Colonic mucosa (tissue), 4 donors: ENCODE measurements at regions not wholly inside any gene's neighbourhood (a gene's known extent, or its start where the extent isn't known, plus 50 kb on each side); places are given as distances from the start of the nearest gene placed in this dataset.

Source experiments
- DNase-seq: peaks from one replicate; pipeline ENCODE4 v3.0.0-alpha.2; 2020
- H3K27ac ChIP-seq: fragments of 200-600 bp; one replicate; pipeline ENCODE4 v1.8.0; 2021
- H3K27me3 ChIP-seq: fragments of 200-600 bp; one replicate; pipeline ENCODE4 v1.8.0; 2021
- H3K36me3 ChIP-seq: fragments of 200-600 bp; one replicate; pipeline ENCODE4 v1.8.0; 2021
- H3K4me1 ChIP-seq: fragments of 200-600 bp; one replicate; pipeline ENCODE4 v1.8.0; 2021; ENCODE audit warnings: mild to moderate bottlenecking
- H3K4me3 ChIP-seq: fragments of 200-600 bp; one replicate; pipeline ENCODE4 v1.8.0; 2021
- H3K9ac ChIP-seq, 2 donors: one replicate each; pipeline ENCODE4 v1.7.0; 2013; ENCODE audit warnings: control low read depth in 2 of 2, low read depth in 2 of 2, low read length in 2 of 2
- H3K9me3 ChIP-seq: fragments of 200-600 bp; one replicate; pipeline ENCODE4 v1.8.0; 2021
- intact Hi-C: fragments of 100-400 bp; cut with DNase I; formaldehyde crosslinking; loops from one replicate; pipeline ENCODE4 v1.14.1; 2022
- TF ChIP-seq, protein P1 (sequence below): fragments of 200-600 bp; IDR thresholded peaks from one replicate; pipeline ENCODE4 v1.8.0; 2022; ENCODE audit warnings: antibody characterized with exemption, mild to moderate bottlenecking
- donor health status: healthy.
- donor health status: DM: no; HTN: no; CAD: no.
- donor health status: DM: no; HTN: no; CAD: no.

DNA sequence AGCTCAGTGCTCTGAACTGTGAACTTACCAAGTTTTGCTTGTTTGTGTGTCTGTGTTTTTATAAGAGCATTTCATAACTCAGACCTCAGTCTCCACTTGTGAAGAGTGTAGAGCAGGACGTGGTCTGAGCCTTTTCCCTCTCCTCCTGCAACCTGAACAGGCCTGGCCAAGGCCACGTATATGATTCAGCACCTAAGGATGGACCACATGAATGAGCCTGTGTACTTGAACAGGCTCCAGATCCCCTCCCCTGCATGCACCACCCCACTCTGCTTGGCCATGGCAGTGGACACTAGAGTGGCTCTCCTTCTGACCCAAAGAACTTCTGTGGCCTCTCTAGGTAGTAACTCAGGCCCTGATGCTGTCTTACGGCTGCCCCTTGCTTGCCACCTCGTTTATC, 125.9 kb upstream of the FSTL4 start:
- H3K27ac ChIP-seq: no peak overlapping the region
- TF ChIP-seq, protein P1, sequence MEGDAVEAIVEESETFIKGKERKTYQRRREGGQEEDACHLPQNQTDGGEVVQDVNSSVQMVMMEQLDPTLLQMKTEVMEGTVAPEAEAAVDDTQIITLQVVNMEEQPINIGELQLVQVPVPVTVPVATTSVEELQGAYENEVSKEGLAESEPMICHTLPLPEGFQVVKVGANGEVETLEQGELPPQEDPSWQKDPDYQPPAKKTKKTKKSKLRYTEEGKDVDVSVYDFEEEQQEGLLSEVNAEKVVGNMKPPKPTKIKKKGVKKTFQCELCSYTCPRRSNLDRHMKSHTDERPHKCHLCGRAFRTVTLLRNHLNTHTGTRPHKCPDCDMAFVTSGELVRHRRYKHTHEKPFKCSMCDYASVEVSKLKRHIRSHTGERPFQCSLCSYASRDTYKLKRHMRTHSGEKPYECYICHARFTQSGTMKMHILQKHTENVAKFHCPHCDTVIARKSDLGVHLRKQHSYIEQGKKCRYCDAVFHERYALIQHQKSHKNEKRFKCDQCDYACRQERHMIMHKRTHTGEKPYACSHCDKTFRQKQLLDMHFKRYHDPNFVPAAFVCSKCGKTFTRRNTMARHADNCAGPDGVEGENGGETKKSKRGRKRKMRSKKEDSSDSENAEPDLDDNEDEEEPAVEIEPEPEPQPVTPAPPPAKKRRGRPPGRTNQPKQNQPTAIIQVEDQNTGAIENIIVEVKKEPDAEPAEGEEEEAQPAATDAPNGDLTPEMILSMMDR: no peak
- H3K27me3 ChIP-seq: no peaks in the 10 kb centered on the region
- no peaks in the 10 kb centered on the region for H3K4me1 ChIP-seq
- no peaks in the 10 kb centered on the region for H3K9me3 ChIP-seq
- DNase-seq: no peak
- H3K4me3 ChIP-seq: no peak overlapping the region
- intact Hi-C loops: no loop called here
- H3K9ac ChIP-seq: no peak overlapping the region
- H3K36me3 ChIP-seq: no peaks in the 10 kb centered on the region

DNA sequence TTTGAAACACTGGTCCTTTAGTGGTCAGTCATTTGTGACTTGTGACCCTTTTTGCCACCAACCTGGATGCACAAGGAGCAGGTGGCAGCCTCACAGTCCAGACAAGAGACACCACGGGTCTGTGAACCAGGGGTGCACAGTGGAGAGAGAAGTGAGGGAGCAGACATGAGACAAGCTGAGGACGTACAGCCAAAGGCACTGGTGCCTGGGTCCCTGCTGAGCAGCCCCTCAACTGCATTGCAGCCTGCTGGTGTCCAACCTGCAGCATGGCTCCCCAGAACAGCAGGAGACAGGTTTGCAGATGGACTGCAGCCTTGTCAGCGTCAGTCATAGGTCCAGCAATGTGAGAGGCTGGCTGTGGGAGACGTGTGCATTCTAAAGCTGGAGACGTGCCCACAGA, 124.2 kb upstream of the FSTL4 start:
- Histone ChIP-seq H3K36me3 (no peaks in the 10 kb centered on the region), H3K4me3 (no peak overlapping the region), H3K9ac (no peak overlapping the region), H3K4me1 (no peaks in the 10 kb centered on the region), H3K27ac (no peak overlapping the region), H3K9me3 (no peaks in the 10 kb centered on the region), H3K27me3 (no peaks in the 10 kb centered on the region)
- TF ChIP-seq, protein P1: no peak
- intact Hi-C loops: no loop called here
- no peak for DNase-seq

DNA sequence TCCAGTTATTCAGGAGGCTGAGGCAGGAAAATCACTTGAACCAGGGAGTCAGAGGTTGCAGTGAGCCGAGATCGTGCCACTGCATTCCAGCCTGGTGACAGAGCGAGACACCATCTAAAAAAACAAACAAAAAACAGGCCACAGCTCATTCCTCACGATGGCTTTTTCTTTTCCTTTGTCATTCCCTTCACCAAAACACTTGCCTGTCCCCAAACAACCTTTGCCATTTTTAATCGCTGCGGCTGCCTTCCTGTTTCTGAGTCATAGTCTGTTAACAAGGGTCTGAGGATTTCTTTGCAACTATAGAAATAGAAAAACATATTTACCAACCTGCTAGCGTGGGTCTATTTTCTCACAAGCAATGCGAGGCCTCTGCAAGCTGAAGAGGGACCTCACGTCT, 123.0 kb upstream of the FSTL4 start:
- Histone ChIP-seq H3K9me3 (no peaks in the 10 kb centered on the region), H3K27ac (no peak overlapping the region), H3K4me1 (no peaks in the 10 kb centered on the region), H3K9ac (no peak overlapping the region), H3K27me3 (no peaks in the 10 kb centered on the region), H3K36me3 (no peaks in the 10 kb centered on the region), H3K4me3 (no peak overlapping the region)
- intact Hi-C loops: no loop called here
- DNase-seq: no peak
- TF ChIP-seq, protein P1: no peak

DNA sequence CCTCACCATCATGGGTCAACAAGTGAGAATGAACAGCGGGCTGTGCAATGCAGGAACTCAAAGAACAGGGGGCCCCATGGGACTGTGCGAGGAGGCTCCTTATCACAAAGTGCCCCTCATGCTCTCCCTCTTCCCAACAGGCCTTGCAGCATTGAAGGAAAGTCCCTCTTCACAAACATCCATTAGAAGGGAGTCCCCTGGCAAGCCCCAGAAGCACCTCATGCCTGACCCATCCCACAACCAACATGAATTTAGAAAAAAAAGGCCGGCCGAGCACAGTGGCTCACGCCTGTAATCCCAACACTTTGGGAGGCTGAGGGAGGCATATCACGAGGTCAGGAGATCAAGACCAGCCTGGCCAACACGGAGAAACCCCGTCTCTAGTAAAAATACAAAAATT, 122.6 kb upstream of the FSTL4 start:
- no peak for DNase-seq
- Histone ChIP-seq H3K4me1 (no peaks in the 10 kb centered on the region), H3K9ac (no peak overlapping the region), H3K27ac (no peak overlapping the region), H3K9me3 (no peaks in the 10 kb centered on the region), H3K4me3 (no peak overlapping the region), H3K36me3 (no peaks in the 10 kb centered on the region), H3K27me3 (no peaks in the 10 kb centered on the region)
- intact Hi-C loops: no loop called here
- TF ChIP-seq, protein P1: no peak

DNA sequence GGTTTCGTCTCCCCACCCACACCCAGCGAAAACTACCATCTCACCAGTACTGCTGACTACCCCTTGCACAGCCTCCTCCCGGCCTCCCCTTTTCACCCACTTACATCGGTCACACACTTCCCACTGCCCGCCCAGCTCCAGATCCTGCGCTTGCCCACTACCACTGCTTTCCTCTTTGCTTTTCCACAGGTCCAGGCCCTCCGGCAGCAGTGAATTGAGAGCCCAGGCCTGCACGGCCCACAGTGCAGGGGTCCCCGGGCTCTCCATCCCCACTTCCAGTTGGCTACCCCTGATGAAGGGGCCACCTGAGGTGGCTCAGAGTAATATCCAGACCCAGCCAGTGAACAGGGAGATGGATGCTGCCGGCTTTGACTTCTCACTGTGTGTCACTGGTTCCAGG, 120.2 kb upstream of the FSTL4 start:
- no peak overlapping the region for H3K9ac ChIP-seq
- H3K4me1 ChIP-seq: no peaks in the 10 kb centered on the region
- TF ChIP-seq, protein P1: no peak
- DNase-seq: no peak
- no peak overlapping the region for H3K27ac ChIP-seq
- intact Hi-C loops: no loop called here
- no peaks in the 10 kb centered on the region for H3K27me3 ChIP-seq
- no peak overlapping the region for H3K4me3 ChIP-seq
- H3K9me3 ChIP-seq: no peaks in the 10 kb centered on the region
- H3K36me3 ChIP-seq: no peaks in the 10 kb centered on the region

DNA sequence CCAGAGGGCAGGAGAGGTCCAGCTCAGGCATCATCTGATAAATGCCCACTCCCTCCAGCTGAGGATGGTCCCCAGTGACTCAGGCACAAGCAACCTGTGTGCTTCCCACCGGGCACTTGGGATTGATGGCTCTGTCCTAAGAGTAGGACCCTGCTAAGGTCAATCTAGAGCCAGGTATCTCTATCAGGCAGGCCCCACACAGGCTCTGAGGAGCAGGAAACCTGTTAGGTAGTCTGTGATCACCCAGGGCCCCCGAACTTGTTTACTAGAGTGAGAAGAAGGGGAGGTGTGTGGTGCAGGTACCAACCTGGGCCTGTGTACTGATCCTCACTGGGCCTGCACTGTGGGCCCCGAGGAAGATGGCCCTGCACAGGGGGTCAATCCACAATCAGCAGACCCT, 119.6 kb upstream of the FSTL4 start:
- no peaks in the 10 kb centered on the region for H3K36me3 ChIP-seq
- intact Hi-C loops: no loop called here
- H3K9ac ChIP-seq: no peak overlapping the region
- H3K4me3 ChIP-seq: no peak overlapping the region
- no peaks in the 10 kb centered on the region for H3K9me3 ChIP-seq
- H3K27ac ChIP-seq: no peak overlapping the region
- no peaks in the 10 kb centered on the region for H3K4me1 ChIP-seq
- TF ChIP-seq, protein P1: no peak
- no peaks in the 10 kb centered on the region for H3K27me3 ChIP-seq
- no peak for DNase-seq
